ENCODE measurements at regions not wholly inside any gene's neighbourhood (a gene's known extent, or its start where the extent isn't known, plus 50 kb on each side); places are given as distances from the start of the nearest gene placed in this dataset.

GRCh38 chr5:114909424-114909823 lies 260.3 kb downstream of the TRIM36 start:
- ATAC-seq, result no peak
- Histone ChIP-seq H3K4me2 (ENCODE audit: low read length) (no peak overlapping the region), H3K9me2 (ENCODE audit: insufficient read depth) (no peaks in the 10 kb centered on the region), H4K20me1 (ENCODE audit: insufficient read depth) (no peaks in the 10 kb centered on the region), H2AFZ (ENCODE audit: low read depth, low read length, poor library complexity, severe bottlenecking) (no peak overlapping the region), H3K36me3 (ENCODE audit: control insufficient read depth in 1 of 2, insufficient read depth in 2 of 2, low read length in 2 of 2) (no peaks in the 10 kb centered on the region), H3K9ac (ENCODE audit: low read length) (no peak overlapping the region), H3K4me1 (ENCODE audit: control insufficient read depth in 1 of 2, insufficient read depth in 2 of 2, low read length in 2 of 2) (no peaks in the 10 kb centered on the region), H3K27ac (ENCODE audit: low read depth, low read length) (no peak overlapping the region), H3K9me3 (ENCODE audit: control insufficient read depth in 1 of 2, insufficient read depth in 1 of 2, low read depth in 1 of 2, low read length in 2 of 2) (no peaks in the 10 kb centered on the region), H3K4me3 (replicated peaks in 1 of 2; ENCODE audit: low read depth in 1 of 2, low read length in 2 of 2) (no peak overlapping the region), H3K79me2 (ENCODE audit: insufficient read depth, low read length) (no peaks in the 10 kb centered on the region), H3K27me3 (ENCODE audit: insufficient read depth, low read length) (0 out of 2 replicates have a peak, but pooled peaks cover 4% of the 10 kb centered on the region)
- DNase-seq (ENCODE audit: low read depth, low spot score), result no peak
- ChIA-PET CTCF (no interaction called here), RAD21 (ENCODE audit: low non-redundant PET in 1 of 2, low total read pairs in 2 of 2, uncharacterized antibody in 2 of 2, unreplicated experiment in 2 of 2) (no interaction called here), POLR2A (no interaction called here)
- TF ChIP-seq POLR2AphosphoS5 (IDR thresholded peaks at IDR 0.05; ENCODE audit: low read depth, low read length) (no peak), FOSL1 (IDR thresholded peaks at IDR 0.05; ENCODE audit: low read depth) (no peak), ZNF274 (IDR thresholded peaks at IDR 0.05; ENCODE audit: low read depth, low read length) (no peak), CEBPB (IDR thresholded peaks at IDR 0.05; ENCODE audit: low read depth) (no peak), ZFX (IDR thresholded peaks at IDR 0.05) (no peak)
- TF ChIP-seq, protein P1, sequence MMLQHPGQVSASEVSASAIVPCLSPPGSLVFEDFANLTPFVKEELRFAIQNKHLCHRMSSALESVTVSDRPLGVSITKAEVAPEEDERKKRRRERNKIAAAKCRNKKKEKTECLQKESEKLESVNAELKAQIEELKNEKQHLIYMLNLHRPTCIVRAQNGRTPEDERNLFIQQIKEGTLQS (IDR thresholded peaks at IDR 0.05), result no peak
- no TSS peak for BruUV-seq (replicated peaks)
- intact Hi-C loops (cut with micrococcal nuclease), result loop anchor here (10.0 kb wide), 1 partner anchor 335 kb away; no protein-coding TSS in a partner anchor

- no peaks in the 10 kb centered on the region for H4K20me1 ChIP-seq (ENCODE audit: insufficient read depth)
- ChIA-PET RAD21 (ENCODE audit: low non-redundant PET in 1 of 2, low total read pairs in 2 of 2, uncharacterized antibody in 2 of 2, unreplicated experiment in 2 of 2) (no interaction called here), CTCF (no interaction called here), POLR2A (no interaction called here)
- H3K4me1 ChIP-seq (ENCODE audit: control insufficient read depth in 1 of 2, insufficient read depth in 2 of 2, low read length in 2 of 2), result no peaks in the 10 kb centered on the region
- no peak overlapping the region for H3K4me3 ChIP-seq (replicated peaks in 1 of 2; ENCODE audit: low read depth in 1 of 2, low read length in 2 of 2)
- no TSS peak for BruUV-seq (replicated peaks)
- no peak for DNase-seq (ENCODE audit: low read depth, low spot score)
- no peaks in the 10 kb centered on the region for H3K36me3 ChIP-seq (ENCODE audit: control insufficient read depth in 1 of 2, insufficient read depth in 2 of 2, low read length in 2 of 2)
- ATAC-seq, result no peak
- no peaks in the 10 kb centered on the region for H3K9me3 ChIP-seq (ENCODE audit: control insufficient read depth in 1 of 2, insufficient read depth in 1 of 2, low read depth in 1 of 2, low read length in 2 of 2)
- no peaks in the 10 kb centered on the region for H3K9me2 ChIP-seq (ENCODE audit: insufficient read depth)
- intact Hi-C loops (cut with micrococcal nuclease), result loop anchor here (10.0 kb wide), 1 partner anchor 341 kb away; no protein-coding TSS in a partner anchor
- H3K79me2 ChIP-seq (ENCODE audit: insufficient read depth, low read length), result no peaks in the 10 kb centered on the region
- no peak overlapping the region for H3K9ac ChIP-seq (ENCODE audit: low read length)
- H3K27me3 ChIP-seq (ENCODE audit: insufficient read depth, low read length), result no peaks in the 10 kb centered on the region
- H3K4me2 ChIP-seq (ENCODE audit: low read length), result no peak overlapping the region
- no peak overlapping the region for H3K27ac ChIP-seq (ENCODE audit: low read depth, low read length)
- no peak overlapping the region for H2AFZ ChIP-seq (ENCODE audit: low read depth, low read length, poor library complexity, severe bottlenecking)
- TF ChIP-seq ELF1 (IDR thresholded peaks at IDR 0.05; ENCODE audit: borderline replicate concordance, low read depth) (no peak), EZH2 (IDR thresholded peaks at IDR 0.05) (no peak), ZNF274 (IDR thresholded peaks at IDR 0.05; ENCODE audit: low read depth, low read length) (no peak), REST (IDR thresholded peaks at IDR 0.05; ENCODE audit: low read depth) (no peak), SRF (IDR thresholded peaks at IDR 0.05; ENCODE audit: low read depth) (no peak), EGR1 (IDR thresholded peaks at IDR 0.05; ENCODE audit: low read depth) (no peak), JUND (IDR thresholded peaks at IDR 0.05) (no peak), CEBPB (IDR thresholded peaks at IDR 0.05; ENCODE audit: low read depth) (no peak), YY1 (IDR thresholded peaks at IDR 0.05; ENCODE audit: extremely low read depth, insufficient replicate concordance, low read depth, low read length) (no peak), POLR2AphosphoS5 (IDR thresholded peaks at IDR 0.05; ENCODE audit: low read depth, low read length) (no peak)
- TF ChIP-seq, protein P2, sequence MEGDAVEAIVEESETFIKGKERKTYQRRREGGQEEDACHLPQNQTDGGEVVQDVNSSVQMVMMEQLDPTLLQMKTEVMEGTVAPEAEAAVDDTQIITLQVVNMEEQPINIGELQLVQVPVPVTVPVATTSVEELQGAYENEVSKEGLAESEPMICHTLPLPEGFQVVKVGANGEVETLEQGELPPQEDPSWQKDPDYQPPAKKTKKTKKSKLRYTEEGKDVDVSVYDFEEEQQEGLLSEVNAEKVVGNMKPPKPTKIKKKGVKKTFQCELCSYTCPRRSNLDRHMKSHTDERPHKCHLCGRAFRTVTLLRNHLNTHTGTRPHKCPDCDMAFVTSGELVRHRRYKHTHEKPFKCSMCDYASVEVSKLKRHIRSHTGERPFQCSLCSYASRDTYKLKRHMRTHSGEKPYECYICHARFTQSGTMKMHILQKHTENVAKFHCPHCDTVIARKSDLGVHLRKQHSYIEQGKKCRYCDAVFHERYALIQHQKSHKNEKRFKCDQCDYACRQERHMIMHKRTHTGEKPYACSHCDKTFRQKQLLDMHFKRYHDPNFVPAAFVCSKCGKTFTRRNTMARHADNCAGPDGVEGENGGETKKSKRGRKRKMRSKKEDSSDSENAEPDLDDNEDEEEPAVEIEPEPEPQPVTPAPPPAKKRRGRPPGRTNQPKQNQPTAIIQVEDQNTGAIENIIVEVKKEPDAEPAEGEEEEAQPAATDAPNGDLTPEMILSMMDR (IDR thresholded peaks at IDR 0.05 in 2 of 3, conservative IDR thresholded peaks at IDR 0.05 in 1 of 3; ENCODE audit: borderline replicate concordance in 1 of 3, insufficient read depth in 1 of 3, low read depth in 2 of 3, low read length in 2 of 3), result no peak
These were observed 265.9 kb downstream of the TRIM36 start for GRCh38 chr5:114903767-114904166.
